Left lung (tissue), 4 donors: ENCODE measurements at regions not wholly inside any gene's neighbourhood (a gene's known extent, or its start where the extent isn't known, plus 50 kb on each side); places are given as distances from the start of the nearest gene placed in this dataset.
A peak's percentile ranks its signal among the peaks of the same experiment; 100 is the strongest.

Experiments
- ATAC-seq: fragments of 200-7000 bp; cut with Tn5 transposase; one replicate; pipeline ENCODE4 v1.9.1; 2020; ENCODE audit warnings: moderate library complexity
- DNase-seq, 4 donors: peaks; one replicate each; pipeline ENCODE4 v3.0.0-alpha.2; 2013 to 2020
- H3K27ac ChIP-seq, 2 donors: fragments of 200-600 bp; sonication (generic) in 1 of 2; one replicate each; pipeline versions ENCODE4 v1.5.0 to v1.8.0; 2020 to 2021
- H3K27me3 ChIP-seq, 2 donors: fragments of 200-600 bp; sonication (generic) in 1 of 2; one replicate each; pipeline versions ENCODE4 v1.5.0 to v1.8.0; 2020 to 2021
- H3K36me3 ChIP-seq, 2 donors: fragments of 200-600 bp; sonication (generic) in 1 of 2; one replicate each; pipeline versions ENCODE4 v1.5.0 to v1.8.0; 2020 to 2021
- H3K4me1 ChIP-seq, 2 donors: fragments of 200-600 bp; one replicate each; pipeline ENCODE4 v1.8.0; 2021
- H3K4me3 ChIP-seq, 2 donors: fragments of 200-600 bp; sonication (generic) in 1 of 2; one replicate each; pipeline versions ENCODE4 v1.5.0 to v1.8.0; 2020 to 2021; ENCODE audit warnings: mild to moderate bottlenecking in 1 of 2
- H3K9me3 ChIP-seq, 2 donors: fragments of 200-600 bp; sonication (generic) in 1 of 2; one replicate each; pipeline versions ENCODE4 v1.5.0 to v1.8.0; 2020 to 2021
- CTCF ChIP-seq, 2 donors: fragments of 200-600 bp; sonication (generic) in 1 of 2; IDR thresholded peaks; one replicate each; pipeline versions ENCODE4 v1.5.0 to v1.8.0; 2021; ENCODE audit warnings: antibody characterized with exemption in 2 of 2
- intact Hi-C, 2 donors: fragments of 100-400 bp; cut with DNase I; formaldehyde crosslinking; loops; one replicate each; pipeline versions ENCODE4 v1.11.2 to v1.14.2; 2022
- donor health status: DM: no; HTN: yes; CAD: no.
- donor health status: DM: no; HTN: no; CAD: no.

GRCh38 chr11:26144291-26144690 lies 187.6 kb upstream of the ANO3 start:
- DNase-seq (no peak), ATAC-seq (peak; percentile 52)
- no peaks in the 10 kb centered on the region for H3K36me3 ChIP-seq
- H3K4me1 ChIP-seq = no peaks in the 10 kb centered on the region
- intact Hi-C loops = no loop called here
- H3K4me3 ChIP-seq = no peak overlapping the region
- no peak overlapping the region for H3K27ac ChIP-seq
- no peak for TF ChIP-seq CTCF (IDR thresholded peaks at IDR 0.05)
- no peaks in the 10 kb centered on the region for H3K27me3 ChIP-seq
- no peaks in the 10 kb centered on the region for H3K9me3 ChIP-seq

- no peaks in the 10 kb centered on the region for H3K27me3 ChIP-seq
- DNase-seq (no peak), ATAC-seq (no peak)
- TF ChIP-seq CTCF (IDR thresholded peaks at IDR 0.05) = no peak
- H3K4me1 ChIP-seq = no peaks in the 10 kb centered on the region
- intact Hi-C loops = no loop called here
- no peaks in the 10 kb centered on the region for H3K36me3 ChIP-seq
- H3K9me3 ChIP-seq = no peaks in the 10 kb centered on the region
- no peak overlapping the region for H3K4me3 ChIP-seq
- H3K27ac ChIP-seq = no peak overlapping the region
Observed at GRCh38 chr11:26144911-26145310, 187.0 kb upstream of the ANO3 start.

- Histone ChIP-seq H3K27me3 (no peaks in the 10 kb centered on the region), H3K4me3 (no peak overlapping the region), H3K36me3 (no peaks in the 10 kb centered on the region), H3K4me1 (no peaks in the 10 kb centered on the region), H3K27ac (no peak overlapping the region), H3K9me3 (no peaks in the 10 kb centered on the region)
- peak in 1 of 4 donors; percentile 44 for DNase-seq
- intact Hi-C loops = no loop called here
- ATAC-seq = no peak
- TF ChIP-seq CTCF (IDR thresholded peaks at IDR 0.05) = no peak
Observed at GRCh38 chr11:26149585-26149984, 182.3 kb upstream of the ANO3 start.

GRCh38 chr11:26150031-26150430 lies 181.9 kb upstream of the ANO3 start:
- Histone ChIP-seq H3K4me3 (no peak overlapping the region), H3K36me3 (no peaks in the 10 kb centered on the region), H3K9me3 (no peaks in the 10 kb centered on the region), H3K4me1 (no peaks in the 10 kb centered on the region), H3K27ac (no peak overlapping the region), H3K27me3 (no peaks in the 10 kb centered on the region)
- intact Hi-C loops = no loop called here
- ATAC-seq (no peak), DNase-seq (no peak)
- no peak for TF ChIP-seq CTCF (IDR thresholded peaks at IDR 0.05)

GRCh38 chr11:26158251-26158650 lies 173.7 kb upstream of the ANO3 start:
- Histone ChIP-seq H3K27me3 (no peaks in the 10 kb centered on the region), H3K27ac (no peak overlapping the region), H3K4me1 (no peaks in the 10 kb centered on the region), H3K36me3 (no peaks in the 10 kb centered on the region), H3K4me3 (no peak overlapping the region), H3K9me3 (no peaks in the 10 kb centered on the region)
- no peak for DNase-seq
- no peak for ATAC-seq
- no peak for TF ChIP-seq CTCF (IDR thresholded peaks at IDR 0.05)
- intact Hi-C loops = no loop called here
